Right lobe of liver (tissue), 4 donors: ENCODE measurements at regions not wholly inside any gene's neighbourhood (a gene's known extent, or its start where the extent isn't known, plus 50 kb on each side); places are given as distances from the start of the nearest gene placed in this dataset.

ENCODE experiments used
- POLR2A ChIP-seq: fragments of 450-650 bp; IDR thresholded peaks from one replicate; pipeline ENCODE4 v1.6.1; 2017; ENCODE audit warnings: antibody characterized with exemption, mild to moderate bottlenecking
- TF ChIP-seq, protein P1 (sequence below), 4 donors: fragments of 200-600 bp in 3 of 4; fragments of 450-650 bp in 1 of 4; IDR thresholded peaks; one replicate each; pipeline versions ENCODE4 v1.5.1 to v1.8.0; 2016 to 2022; ENCODE audit warnings: antibody characterized with exemption in 4 of 4, mild to moderate bottlenecking in 2 of 4
- donor health status: DM: no; HTN: no; CAD: no.
- donor health status: DM: no; HTN: no; CAD: no.
- donor health status: DM: no; HTN: yes; CAD: no.

GRCh38 chr2:223529696-223530095 is 72.5 kb downstream of the SCG2 start:
- TF ChIP-seq, protein P1, sequence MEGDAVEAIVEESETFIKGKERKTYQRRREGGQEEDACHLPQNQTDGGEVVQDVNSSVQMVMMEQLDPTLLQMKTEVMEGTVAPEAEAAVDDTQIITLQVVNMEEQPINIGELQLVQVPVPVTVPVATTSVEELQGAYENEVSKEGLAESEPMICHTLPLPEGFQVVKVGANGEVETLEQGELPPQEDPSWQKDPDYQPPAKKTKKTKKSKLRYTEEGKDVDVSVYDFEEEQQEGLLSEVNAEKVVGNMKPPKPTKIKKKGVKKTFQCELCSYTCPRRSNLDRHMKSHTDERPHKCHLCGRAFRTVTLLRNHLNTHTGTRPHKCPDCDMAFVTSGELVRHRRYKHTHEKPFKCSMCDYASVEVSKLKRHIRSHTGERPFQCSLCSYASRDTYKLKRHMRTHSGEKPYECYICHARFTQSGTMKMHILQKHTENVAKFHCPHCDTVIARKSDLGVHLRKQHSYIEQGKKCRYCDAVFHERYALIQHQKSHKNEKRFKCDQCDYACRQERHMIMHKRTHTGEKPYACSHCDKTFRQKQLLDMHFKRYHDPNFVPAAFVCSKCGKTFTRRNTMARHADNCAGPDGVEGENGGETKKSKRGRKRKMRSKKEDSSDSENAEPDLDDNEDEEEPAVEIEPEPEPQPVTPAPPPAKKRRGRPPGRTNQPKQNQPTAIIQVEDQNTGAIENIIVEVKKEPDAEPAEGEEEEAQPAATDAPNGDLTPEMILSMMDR (IDR thresholded peaks at IDR 0.05) = no peak
- TF ChIP-seq POLR2A = no peak
